ENCODE measurements at regions not wholly inside any gene's neighbourhood (a gene's known extent, or its start where the extent isn't known, plus 50 kb on each side); places are given as distances from the start of the nearest gene placed in this dataset.
A peak's percentile ranks its signal among the peaks of the same experiment; 100 is the strongest.
"Not testable (repeated sequence)": the region's sequence is repeated elsewhere in the genome, so short reads cannot be mapped to it uniquely, and the experiment has no call there.

DNA sequence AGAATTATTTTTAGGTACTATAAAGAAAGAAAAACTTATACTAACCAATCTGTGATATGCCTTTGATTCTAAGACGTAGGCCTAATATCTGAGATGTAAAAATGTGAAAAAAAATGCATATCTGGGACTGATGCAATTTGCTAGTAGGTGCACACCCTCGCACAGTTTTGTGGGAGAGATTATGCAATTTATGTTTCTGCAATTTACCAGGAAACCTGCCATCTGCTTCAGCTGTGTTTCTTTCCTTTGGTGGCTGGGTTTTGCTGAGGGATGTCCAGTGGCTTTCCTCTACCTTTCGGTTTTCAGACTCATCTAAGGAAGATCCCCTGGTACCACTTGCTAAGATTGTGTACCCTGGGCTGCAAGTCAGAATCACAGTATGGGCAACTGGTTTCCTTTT lies 186.9 kb downstream of the ZFP64 start:
- peak; percentile 31 to 32 for DNase-seq

DNA sequence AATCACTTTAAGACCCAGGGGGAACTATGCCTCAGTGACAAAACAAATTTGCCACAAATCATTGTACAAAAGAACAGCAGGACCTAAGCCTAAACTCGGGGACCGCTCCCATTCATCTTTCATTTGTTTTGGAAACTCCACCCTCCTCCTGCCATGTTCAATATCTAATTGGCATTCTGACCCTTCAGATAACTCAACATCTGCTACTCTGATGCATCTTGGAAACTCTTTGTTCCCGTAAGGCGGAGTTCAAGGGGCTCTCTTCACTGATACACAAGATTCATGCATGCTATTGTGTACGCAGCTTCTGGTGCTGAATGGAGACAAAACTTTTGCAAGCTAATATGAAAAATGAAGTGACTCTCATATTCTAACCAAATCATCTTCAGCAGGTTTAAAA lies 187.6 kb downstream of the ZFP64 start:
- DNase-seq, result no peak

DNA sequence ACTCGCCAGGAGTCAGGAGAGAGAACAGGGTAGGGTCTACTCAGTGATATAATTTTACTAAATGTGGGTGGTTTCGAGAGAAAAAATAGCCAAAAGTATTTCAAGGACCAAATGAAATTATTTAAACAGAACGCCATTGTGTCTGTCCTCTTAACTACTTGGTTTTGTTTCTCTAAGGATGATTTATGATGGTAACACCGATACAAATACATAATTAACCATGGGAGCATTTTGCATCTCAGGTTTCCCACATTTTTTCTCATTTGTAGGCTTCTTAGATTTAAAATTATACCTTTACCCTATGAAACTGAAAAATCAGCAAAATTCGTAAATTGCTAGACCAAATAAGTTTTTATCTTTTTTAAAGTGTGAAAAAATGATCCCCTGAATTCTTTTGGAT lies 188.2 kb downstream of the ZFP64 start:
- DNase-seq, result no peak

DNA sequence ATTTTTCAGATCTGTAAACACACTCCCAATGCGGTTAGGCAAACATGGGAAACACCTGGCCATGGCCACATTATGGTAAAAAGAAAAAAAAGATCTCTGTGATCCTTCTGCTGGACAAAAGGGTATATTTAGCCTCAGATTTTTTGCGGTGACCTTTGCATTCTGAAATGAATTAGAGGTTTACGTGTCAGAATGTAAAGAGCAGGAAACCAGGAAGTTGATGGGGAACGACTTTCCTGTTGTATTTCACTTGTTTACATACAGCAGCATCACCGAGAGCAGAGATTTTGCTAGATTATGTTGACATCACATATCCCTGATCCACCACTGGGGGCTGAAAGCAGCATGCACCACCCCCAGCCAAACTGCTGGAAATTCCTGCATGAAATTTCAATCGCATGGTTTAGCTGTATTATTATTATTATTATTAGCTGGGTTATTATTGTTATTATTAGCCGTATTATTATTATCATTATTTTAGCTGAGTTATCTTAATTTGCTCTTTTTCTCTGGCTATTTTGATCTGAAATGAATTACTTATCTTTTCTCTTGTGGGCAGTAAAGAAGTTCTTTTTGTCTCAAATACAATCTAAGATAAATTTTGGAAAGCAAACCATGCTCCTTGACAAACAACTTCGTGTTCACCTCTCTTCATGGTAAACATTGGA lies 189.4 kb downstream of the ZFP64 start:
- DNase-seq, result peak in 1 of 2 donors; percentile 1

DNA sequence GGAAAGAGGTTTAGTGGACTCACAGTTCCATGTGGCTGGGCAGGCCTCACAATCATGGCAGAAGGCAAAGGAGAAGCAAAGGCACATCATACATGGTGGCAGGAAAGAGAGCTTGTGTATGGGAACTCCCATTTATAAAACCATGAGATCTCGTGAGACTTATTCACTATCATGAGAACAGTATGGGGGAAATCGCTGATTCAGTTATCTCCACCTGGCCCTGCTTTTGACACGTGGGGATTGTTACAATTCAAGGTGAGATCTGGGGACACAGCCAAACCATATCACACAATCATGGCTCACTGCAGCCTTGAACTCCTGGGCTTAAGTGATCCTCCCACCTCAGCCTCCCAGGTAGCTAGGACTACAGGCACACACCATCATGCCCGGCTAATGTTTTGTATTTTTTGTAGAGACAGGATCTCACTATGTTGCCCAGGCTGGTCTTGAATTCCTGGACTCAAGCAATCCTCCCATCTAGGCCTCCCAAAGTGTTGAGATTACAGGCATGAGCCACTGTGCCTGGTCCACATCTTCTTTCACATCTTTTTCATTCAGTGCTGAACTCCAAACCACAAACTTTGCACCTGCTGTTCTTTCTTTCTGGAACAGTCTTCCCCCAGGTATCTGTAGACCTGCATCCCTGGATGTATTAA lies 194.2 kb downstream of the ZFP64 start:
- not testable (repeated sequence) for DNase-seq

DNA sequence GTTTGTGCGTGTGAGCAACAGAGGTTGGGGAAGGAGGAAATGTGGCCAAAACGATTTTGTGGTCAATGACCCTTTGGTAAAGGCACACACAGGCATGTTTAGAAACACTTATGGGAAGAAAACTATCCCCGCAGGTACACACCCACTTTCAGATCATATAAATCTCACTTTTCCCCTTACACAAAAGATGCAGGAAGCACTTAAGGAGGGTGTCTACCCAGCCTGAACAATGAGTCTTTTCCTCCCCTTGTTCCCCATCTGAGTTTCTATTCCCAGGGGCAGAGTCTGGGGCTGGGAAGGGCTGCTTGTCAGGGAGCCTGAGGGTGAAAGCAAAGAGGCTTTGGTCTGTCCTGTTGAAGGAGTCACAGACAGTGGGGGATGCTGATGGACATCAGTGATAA lies 193.2 kb upstream of the SALL4 start:
- DNase-seq, result no peak

DNA sequence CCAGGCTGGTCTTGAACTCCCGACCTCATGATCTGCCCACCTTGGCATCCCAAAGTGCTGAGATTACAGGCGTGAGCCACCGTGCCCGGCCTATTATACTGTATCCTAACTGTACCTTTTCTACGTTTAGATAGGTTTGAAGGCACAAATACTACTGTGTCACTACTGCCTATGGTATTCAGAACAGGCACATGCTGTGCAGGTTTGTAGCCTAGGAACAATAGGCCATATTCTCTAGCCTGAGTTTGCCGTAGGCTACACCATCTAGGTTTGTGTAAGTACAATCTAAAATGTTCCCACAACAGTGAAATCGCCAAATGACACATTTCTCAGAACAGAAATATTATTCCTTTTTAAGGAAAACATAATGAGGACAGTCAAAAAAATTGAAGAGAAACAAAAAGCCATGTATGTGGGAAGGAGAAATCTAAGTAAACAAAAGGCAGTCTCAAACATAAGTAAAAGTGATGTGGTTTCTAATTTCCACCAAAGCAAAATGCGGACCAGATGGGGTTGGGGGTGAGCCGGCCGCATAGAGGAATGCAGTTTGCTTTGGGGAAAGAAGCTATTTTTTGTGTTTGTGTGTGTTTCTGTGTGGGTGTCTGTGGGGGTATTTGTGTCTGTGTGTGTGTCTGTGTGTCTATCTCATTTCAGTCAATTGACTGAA lies 192.6 kb upstream of the SALL4 start:
- DNase-seq, result no peak

DNA sequence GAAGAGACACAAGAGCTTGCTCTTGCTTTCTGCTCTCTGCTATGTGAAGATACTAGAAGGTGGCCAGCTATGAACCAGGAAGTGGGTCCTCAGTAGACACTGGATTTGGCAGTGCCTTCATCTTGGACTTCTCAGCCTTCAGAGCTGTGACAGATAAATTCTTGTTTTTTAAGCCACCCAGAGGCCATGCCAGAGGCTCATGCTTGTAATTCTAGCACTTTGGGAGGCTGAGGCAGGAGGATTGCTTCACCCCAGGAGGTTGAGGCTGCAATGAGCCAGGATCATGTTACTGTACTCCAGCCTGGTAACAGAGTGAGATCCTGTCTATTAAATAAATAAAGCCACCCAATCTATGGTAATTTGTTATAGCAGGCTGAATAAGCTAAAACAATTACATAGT lies 185.5 kb upstream of the SALL4 start:
- DNase-seq, result no peak

DNA sequence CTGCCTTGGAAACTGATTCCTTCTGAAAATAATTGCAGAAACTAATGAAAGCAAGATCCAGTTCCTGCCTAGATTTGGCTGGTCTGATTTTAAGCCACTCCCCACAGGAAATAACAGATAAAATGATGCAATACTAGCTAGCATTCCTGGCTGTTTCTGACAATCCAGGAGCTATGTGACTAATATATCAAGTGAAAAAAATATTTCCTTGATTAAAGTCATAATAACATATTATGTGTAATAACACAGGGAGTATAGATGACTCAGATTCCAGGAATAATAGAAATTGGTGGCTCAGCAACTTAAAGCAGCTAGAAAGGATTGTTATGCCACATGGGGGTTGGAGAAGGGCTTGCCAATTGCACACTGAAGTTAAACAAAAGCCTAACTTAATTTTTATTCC lies 182.7 kb upstream of the SALL4 start:
- DNase-seq, result peak; percentile 22 to 32

DNA sequence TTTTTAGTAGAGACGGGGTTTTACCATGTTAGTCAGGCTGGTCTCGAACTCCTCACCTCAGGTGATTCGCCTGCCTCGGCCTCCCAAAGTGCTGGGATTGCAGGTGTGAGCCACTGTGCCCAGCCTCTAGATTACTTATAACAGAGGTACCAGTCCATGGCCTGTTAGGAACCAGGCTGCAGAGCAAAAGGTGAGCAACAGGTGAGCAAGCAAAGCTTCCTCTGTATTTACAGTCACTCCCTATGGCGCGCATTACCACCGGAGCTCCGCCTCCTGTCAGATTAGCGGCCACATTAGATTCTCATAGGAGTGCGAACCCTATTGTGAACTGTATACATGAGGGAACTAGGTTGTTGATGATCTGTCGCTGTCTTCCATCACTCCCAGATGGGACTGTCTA lies 178.0 kb upstream of the SALL4 start:
- no peak for DNase-seq

DNA sequence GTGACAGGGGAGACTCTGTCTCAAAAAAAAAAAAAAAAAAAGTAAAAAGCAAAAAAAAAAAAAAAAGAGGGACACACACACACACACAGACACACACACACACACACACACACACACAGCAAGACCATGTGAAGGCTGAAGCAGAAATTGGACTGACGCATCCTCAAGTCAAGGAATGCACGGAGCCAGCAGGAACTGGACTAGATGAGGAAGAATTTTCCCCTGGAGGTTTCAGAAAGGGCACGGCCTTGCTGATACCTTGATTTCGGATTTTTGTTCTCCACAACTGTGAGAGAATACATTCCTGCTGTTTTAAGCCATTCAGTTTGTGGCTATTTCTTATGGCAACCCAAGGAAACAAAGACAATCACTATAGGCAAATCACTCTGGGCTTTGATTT lies 176.9 kb upstream of the SALL4 start:
- DNase-seq, result no peak

DNA sequence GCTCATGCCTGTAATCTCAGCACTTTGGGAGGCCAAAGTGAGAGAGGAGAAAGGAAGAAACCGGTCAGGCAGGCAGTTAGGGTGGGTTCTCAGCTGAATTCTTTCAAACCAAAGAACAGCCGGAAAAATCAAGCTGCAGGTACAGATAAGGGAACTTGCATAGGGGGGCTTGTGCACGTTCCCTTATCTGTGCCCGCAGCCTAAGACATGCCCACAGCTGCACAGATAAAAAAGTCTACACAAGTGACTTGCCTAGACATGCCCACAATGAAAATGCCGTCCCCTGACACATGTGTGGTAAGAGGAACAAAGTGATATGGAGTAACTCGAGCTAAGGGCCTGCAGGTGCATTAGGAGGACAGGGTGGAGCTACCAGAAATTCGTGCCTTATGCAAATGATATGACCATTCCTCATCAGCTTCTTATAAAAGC lies 175.8 kb upstream of the SALL4 start:
- DNase-seq, result no peak

DNA sequence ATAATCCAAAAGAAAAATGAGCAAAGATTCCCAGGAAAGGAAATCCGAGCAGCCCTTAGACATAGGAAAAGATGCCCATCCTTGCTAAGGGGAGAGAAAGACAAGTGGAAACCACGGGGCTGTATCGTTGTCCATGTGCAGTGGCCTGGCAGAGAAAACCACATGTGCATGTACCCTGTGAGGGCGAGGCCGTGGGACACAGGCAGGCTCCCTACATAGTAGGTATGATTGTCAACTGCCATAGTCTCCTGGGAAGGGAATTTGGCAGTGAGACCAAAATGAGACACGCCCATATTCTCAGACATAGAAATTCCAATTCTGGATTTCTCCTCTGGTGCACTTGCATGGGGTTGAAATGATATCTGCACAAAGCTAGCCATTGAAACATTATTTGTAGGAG lies 169.7 kb upstream of the SALL4 start:
- DNase-seq, result no peak

DNA sequence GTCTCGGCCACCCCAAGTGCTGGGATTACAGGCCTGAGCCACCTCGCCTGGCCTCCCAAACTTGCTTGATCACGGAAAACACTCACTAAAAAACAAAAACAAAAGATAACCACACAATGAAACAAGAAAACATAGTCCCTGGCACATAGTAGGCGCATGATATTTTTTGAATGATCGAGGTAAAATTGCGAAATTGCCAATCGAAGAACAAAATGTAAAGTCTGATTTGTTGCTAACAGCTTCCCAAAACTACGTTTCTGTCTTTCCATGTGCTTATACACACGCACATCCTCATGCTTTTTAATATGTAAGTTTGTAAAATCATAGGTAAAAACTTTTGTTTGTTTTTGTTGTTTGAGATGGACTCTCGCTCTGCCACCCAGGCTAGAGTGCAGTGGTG lies 168.5 kb upstream of the SALL4 start:
- no peak for DNase-seq

DNA sequence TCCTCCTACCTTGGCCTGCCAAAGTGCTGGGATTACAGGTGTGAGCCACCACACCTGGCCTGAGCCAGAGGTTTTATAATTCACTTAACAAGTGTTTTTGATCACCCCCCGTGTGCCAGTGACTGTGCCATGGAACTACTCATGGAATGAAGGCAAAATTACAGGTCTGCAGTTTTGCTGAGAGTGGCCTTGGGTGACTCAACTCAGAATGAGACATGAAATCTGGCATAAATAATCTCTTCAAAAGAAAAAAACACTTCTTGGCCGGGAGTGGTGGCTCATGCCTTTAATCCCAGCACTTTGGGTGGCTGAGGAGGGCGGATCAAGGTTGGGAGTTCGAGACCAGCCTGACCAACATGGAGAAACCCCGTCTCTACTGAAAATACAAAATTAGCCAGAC lies 166.9 kb upstream of the SALL4 start:
- DNase-seq, result no peak

DNA sequence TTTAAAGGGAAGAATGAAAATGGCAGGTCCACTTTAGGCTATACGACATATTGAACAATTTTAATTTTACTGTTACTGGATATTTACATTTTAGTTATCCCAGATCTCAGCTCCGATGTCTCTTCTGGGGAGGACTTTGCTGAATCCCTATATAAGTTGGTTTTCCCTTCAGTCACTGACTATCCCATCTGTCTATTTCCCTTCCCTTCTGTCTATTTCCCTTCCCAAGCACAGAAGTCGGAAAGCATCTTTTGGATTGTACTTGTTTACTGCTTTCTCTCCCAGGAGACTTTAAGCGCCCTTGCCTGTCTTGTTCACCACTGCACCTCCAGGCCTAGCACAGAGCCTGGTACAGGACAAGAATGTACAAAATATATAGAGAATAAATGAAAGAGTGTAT lies 165.8 kb upstream of the SALL4 start:
- DNase-seq, result no peak

DNA sequence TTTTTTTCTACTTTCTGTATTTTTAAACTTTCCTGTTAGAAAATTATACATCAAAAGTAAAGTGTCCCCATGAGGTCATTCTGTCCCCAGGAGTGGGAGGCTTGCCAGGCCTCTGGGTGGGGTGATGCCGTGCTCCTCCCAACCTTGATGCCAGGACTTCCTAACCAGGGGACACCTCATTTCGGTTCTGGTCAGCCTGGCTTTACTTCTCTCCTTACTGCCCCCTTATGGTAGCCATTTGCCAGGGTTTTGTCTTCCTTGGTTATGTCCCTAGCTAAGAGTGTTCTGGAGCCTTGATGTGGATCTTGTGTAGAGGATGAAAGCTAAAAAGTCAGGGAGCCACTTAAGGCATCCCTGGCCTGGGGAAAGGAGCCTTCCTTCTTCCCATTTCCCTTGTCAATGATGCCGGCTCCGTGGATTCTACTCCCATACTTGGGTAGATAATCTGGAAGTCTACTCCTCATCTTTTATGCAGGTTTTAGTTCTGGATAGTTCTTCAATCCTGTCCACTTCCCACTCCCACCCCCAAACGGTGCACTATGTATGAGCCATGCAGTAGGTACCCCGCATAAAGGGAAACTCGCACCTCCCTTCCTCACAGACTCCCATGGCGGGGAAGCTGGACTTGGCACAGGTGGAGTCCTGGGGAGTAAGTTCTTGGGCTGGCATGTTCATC lies 164.1 kb upstream of the SALL4 start:
- peak; percentile 42 to 68 for DNase-seq

DNA sequence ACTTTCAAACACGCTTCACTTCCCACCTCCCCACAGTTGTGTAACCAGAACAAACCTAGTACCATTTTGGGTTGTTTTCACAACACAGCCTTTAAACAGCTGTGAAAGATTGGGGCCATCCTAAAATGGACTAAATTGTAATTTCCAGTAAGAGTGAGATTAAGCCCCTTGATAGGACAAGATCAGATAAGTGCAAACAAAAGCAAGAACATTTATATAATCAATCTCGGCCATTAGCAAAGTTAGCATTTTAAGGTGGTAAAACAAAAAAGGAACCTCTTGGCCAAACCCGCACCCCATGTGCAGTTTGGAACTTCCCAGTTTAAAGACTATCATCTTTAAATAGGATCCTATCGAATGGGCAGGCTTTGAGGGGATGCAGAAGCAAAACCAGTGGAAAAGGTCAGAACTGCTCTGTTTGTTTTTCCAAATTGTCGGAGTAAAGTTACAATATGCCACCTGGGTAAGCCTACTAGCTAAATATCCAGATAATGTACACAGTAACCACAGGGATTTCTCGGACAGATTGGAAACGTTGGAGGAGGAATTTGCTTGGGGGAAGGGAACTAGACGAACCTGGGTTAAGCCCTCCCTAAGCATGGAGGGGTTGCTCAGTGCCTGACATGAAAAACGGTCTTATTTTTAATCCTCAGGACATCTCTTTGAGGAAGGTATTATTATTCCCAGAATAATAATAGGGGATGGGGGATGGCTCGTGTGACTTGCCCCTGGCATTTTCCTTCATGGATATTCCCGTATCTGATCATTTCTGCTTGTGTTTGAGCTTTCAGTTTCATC lies 159.8 kb upstream of the SALL4 start:
- no peak for DNase-seq

DNA sequence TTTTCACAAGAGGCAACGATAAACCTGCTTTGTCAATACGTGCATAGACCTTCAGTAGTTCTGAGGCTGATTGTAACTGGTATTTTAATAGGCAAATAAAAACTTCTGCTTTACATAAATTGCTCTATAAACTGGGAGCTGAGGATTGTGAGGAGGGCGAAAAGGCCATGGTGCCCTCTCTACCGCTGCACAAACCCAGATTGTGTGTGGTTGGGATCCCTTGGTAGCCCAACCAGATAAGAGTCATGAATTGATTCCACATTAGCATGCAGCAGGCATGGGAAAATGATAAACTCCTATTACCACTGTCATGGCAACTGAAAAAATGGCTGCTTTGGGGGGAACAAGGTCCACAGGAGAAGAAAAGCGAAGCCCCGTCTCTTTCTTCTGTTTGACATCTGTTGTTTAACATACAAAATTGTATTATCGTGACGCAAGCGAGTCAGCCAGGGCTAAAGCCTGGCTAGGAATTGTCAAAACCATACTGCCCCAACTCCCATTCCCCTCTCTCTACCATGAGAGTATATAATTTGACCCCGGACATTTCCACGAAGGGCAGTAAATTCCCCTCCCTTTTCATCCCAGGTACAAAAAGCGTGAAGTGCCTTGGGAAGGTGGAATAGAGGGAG lies 157.8 kb upstream of the SALL4 start:
- DNase-seq, result no peak

DNA sequence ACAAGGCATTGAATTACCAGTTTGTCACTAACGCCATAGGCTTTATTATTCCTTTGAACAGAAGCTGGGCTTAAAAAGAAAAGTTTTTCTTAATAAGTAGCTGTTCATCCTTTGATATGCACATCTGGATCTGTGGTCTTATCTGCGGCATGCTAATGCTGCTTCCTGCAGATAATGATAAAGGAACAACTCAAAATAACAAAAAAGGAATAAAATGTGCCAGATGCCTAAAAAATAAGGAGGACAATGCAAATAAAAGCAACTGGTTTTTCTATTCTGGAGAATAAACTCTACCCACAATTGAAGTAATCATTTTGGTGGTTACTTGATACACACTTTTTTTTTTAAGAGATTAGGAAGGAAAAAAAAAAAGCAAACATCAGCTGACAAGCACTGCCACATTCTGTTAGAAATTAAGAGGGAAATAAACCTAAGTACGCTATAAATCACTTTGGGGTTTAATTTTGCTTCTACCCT lies 156.8 kb upstream of the SALL4 start:
- DNase-seq, result no peak

DNA sequence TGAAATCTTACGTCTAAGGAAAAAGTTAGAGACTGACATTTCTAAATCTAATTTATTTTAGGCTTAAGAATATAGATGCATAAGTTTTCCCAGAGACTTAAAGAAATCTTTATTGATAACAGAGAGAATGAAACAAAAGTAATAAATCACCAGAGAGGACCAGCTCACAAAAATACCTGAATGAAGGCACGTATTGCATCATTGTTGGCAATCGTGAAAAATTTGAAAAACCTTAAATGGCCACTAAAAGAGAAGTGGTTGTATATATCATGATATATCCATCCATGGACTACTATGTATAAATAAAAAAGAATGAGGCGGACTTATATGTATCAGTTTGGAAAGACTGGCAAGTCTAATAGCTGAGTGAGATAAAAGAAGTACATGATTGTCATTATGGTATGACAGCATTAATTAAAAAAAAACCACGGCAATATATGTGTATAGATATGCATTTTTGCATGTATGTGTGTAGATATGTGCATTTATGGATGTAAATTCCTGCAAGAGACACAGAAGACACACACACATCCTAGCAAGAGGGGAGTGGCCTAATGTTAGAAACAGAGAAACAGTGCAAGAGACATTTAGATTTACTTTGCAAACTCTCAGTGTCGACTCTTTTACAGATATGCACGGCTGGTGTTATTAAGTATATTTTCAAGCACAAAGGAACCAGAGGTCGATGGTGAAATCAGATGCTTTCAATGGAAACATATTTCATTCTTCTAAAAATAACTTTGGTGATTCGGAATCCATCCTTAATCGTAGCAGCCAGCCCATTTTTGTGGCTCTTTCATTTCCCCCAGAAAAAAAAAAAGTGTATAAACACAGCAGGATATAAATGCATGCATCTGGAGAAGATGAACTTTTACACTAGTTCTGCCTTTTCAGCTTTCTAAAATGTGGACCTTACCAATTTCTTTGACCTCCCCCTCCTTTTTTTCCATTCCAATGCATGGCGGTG lies 156.1 kb upstream of the SALL4 start:
- DNase-seq, result no peak
